ENCODE measurements at regions not wholly inside any gene's neighbourhood (a gene's known extent, or its start where the extent isn't known, plus 50 kb on each side); places are given as distances from the start of the nearest gene placed in this dataset.

DNA sequence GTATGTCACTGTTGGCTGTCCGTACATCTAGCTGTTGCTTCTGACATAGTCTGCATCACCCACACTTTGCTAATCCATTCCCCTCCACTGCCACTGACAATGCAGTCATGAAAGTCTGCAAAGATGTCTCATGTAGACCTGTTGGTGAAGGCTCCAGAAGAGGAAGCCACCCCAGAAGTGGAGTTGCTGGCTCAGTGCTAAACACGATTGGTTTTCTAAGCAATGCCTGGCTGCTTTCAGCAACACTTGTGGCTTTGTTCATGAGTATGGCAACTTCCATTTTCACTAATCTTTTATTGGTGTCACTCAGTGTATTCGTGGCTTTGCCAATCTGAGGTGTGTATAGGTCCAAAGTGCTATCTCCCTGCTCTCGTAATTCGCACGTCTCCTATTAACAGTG, 288.1 kb downstream of the GADD45G start:
- H3K4me2 ChIP-seq, result no peak overlapping the region
- H3K36me3 ChIP-seq (ENCODE audit: insufficient read depth), result no peaks in the 10 kb centered on the region
- H3K4me3 Mint-ChIP-seq, result no peak overlapping the region
- no peak overlapping the region for H3K27ac Mint-ChIP-seq
- H3K9me2 ChIP-seq (ENCODE audit: insufficient read depth), result no peaks in the 10 kb centered on the region
- H3F3A ChIP-seq (replicated peaks; ENCODE audit: low read depth), result no peaks in the 10 kb centered on the region
- DNase-seq (ENCODE audit: low spot score) (no peak), ATAC-seq (no peak)
- H2AFZ ChIP-seq, result no peak overlapping the region
- H3K36me3 Mint-ChIP-seq (ENCODE audit: low read depth), result no peaks in the 10 kb centered on the region
- H3K27me3 ChIP-seq (ENCODE audit: insufficient read depth), result no peaks in the 10 kb centered on the region
- H3K27me3 Mint-ChIP-seq (ENCODE audit: insufficient read depth, low read depth, poor library complexity), result peaks cover 5% of the 10 kb centered on the region
- H3K79me2 ChIP-seq (replicated peaks; ENCODE audit: insufficient read depth), result no peaks in the 10 kb centered on the region
- no peaks in the 10 kb centered on the region; the same call in 2 of the 3 replicates for H3K9me3 Mint-ChIP-seq
- no peak overlapping the region for H3K4me3 ChIP-seq
- H3K4me1 Mint-ChIP-seq, result peaks cover 8% of the 10 kb centered on the region; the same call in 2 of the 3 replicates
- H3K27ac ChIP-seq (ENCODE audit: low read depth), result no peak overlapping the region
- TF ChIP-seq POLR2AphosphoS5 (IDR thresholded peaks at IDR 0.05; ENCODE audit: low read depth) (no peak), NANOG (IDR thresholded peaks at IDR 0.05; ENCODE audit: borderline replicate concordance) (no peak), EZH2phosphoT487 (IDR thresholded peaks at IDR 0.05; ENCODE audit: unreplicated experiment) (no peak), ZNF114 (CRISPR knock-in tag; IDR thresholded peaks at IDR 0.05) (no peak), STAT1 (IDR thresholded peaks at IDR 0.05; ENCODE audit: unreplicated experiment) (no peak), JUNB (IDR thresholded peaks at IDR 0.05; ENCODE audit: unreplicated experiment) (no peak), ZNF331 (CRISPR knock-in tag; IDR thresholded peaks at IDR 0.05; ENCODE audit: low read depth) (no peak)
- TF ChIP-seq, protein P1, sequence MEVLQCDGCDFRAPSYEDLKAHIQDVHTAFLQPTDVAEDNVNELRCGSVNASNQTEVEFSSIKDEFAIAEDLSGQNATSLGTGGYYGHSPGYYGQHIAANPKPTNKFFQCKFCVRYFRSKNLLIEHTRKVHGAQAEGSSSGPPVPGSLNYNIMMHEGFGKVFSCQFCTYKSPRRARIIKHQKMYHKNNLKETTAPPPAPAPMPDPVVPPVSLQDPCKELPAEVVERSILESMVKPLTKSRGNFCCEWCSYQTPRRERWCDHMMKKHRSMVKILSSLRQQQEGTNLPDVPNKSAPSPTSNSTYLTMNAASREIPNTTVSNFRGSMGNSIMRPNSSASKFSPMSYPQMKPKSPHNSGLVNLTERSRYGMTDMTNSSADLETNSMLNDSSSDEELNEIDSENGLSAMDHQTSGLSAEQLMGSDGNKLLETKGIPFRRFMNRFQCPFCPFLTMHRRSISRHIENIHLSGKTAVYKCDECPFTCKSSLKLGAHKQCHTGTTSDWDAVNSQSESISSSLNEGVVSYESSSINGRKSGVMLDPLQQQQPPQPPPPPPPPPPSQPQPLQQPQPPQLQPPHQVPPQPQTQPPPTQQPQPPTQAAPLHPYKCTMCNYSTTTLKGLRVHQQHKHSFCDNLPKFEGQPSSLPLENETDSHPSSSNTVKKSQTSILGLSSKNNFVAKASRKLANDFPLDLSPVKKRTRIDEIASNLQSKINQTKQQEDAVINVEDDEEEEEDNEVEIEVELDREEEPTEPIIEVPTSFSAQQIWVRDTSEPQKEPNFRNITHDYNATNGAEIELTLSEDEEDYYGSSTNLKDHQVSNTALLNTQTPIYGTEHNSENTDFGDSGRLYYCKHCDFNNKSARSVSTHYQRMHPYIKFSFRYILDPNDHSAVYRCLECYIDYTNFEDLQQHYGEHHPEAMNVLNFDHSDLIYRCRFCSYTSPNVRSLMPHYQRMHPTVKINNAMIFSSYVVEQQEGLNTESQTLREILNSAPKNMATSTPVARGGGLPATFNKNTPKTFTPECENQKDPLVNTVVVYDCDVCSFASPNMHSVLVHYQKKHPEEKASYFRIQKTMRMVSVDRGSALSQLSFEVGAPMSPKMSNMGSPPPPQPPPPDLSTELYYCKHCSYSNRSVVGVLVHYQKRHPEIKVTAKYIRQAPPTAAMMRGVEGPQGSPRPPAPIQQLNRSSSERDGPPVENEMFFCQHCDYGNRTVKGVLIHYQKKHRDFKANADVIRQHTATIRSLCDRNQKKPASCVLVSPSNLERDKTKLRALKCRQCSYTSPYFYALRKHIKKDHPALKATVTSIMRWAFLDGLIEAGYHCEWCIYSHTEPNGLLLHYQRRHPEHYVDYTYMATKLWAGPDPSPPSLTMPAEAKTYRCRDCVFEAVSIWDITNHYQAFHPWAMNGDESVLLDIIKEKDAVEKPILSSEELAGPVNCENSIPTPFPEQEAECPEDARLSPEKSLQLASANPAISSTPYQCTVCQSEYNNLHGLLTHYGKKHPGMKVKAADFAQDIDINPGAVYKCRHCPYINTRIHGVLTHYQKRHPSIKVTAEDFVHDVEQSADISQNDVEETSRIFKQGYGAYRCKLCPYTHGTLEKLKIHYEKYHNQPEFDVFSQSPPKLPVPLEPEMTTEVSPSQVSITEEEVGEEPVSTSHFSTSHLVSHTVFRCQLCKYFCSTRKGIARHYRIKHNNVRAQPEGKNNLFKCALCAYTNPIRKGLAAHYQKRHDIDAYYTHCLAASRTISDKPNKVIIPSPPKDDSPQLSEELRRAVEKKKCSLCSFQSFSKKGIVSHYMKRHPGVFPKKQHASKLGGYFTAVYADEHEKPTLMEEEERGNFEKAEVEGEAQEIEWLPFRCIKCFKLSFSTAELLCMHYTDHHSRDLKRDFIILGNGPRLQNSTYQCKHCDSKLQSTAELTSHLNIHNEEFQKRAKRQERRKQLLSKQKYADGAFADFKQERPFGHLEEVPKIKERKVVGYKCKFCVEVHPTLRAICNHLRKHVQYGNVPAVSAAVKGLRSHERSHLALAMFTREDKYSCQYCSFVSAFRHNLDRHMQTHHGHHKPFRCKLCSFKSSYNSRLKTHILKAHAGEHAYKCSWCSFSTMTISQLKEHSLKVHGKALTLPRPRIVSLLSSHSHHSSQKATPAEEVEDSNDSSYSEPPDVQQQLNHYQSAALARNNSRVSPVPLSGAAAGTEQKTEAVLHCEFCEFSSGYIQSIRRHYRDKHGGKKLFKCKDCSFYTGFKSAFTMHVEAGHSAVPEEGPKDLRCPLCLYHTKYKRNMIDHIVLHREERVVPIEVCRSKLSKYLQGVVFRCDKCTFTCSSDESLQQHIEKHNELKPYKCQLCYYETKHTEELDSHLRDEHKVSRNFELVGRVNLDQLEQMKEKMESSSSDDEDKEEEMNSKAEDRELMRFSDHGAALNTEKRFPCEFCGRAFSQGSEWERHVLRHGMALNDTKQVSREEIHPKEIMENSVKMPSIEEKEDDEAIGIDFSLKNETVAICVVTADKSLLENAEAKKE (CRISPR knock-in tag; IDR thresholded peaks at IDR 0.05), result no peak
- TF ChIP-seq, protein P2, sequence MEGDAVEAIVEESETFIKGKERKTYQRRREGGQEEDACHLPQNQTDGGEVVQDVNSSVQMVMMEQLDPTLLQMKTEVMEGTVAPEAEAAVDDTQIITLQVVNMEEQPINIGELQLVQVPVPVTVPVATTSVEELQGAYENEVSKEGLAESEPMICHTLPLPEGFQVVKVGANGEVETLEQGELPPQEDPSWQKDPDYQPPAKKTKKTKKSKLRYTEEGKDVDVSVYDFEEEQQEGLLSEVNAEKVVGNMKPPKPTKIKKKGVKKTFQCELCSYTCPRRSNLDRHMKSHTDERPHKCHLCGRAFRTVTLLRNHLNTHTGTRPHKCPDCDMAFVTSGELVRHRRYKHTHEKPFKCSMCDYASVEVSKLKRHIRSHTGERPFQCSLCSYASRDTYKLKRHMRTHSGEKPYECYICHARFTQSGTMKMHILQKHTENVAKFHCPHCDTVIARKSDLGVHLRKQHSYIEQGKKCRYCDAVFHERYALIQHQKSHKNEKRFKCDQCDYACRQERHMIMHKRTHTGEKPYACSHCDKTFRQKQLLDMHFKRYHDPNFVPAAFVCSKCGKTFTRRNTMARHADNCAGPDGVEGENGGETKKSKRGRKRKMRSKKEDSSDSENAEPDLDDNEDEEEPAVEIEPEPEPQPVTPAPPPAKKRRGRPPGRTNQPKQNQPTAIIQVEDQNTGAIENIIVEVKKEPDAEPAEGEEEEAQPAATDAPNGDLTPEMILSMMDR (conservative IDR thresholded peaks at IDR 0.05; ENCODE audit: low read depth in 2 of 2), result no peak
- TF ChIP-seq, protein P3, sequence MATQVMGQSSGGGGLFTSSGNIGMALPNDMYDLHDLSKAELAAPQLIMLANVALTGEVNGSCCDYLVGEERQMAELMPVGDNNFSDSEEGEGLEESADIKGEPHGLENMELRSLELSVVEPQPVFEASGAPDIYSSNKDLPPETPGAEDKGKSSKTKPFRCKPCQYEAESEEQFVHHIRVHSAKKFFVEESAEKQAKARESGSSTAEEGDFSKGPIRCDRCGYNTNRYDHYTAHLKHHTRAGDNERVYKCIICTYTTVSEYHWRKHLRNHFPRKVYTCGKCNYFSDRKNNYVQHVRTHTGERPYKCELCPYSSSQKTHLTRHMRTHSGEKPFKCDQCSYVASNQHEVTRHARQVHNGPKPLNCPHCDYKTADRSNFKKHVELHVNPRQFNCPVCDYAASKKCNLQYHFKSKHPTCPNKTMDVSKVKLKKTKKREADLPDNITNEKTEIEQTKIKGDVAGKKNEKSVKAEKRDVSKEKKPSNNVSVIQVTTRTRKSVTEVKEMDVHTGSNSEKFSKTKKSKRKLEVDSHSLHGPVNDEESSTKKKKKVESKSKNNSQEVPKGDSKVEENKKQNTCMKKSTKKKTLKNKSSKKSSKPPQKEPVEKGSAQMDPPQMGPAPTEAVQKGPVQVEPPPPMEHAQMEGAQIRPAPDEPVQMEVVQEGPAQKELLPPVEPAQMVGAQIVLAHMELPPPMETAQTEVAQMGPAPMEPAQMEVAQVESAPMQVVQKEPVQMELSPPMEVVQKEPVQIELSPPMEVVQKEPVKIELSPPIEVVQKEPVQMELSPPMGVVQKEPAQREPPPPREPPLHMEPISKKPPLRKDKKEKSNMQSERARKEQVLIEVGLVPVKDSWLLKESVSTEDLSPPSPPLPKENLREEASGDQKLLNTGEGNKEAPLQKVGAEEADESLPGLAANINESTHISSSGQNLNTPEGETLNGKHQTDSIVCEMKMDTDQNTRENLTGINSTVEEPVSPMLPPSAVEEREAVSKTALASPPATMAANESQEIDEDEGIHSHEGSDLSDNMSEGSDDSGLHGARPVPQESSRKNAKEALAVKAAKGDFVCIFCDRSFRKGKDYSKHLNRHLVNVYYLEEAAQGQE (IDR thresholded peaks at IDR 0.05; ENCODE audit: unreplicated experiment), result no peak
- TF ChIP-seq, protein P4, sequence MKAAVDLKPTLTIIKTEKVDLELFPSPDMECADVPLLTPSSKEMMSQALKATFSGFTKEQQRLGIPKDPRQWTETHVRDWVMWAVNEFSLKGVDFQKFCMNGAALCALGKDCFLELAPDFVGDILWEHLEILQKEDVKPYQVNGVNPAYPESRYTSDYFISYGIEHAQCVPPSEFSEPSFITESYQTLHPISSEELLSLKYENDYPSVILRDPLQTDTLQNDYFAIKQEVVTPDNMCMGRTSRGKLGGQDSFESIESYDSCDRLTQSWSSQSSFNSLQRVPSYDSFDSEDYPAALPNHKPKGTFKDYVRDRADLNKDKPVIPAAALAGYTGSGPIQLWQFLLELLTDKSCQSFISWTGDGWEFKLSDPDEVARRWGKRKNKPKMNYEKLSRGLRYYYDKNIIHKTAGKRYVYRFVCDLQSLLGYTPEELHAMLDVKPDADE (IDR thresholded peaks at IDR 0.05), result no peak
- H3K4me1 ChIP-seq (ENCODE audit: insufficient read depth), result no peaks in the 10 kb centered on the region
- H4K20me1 ChIP-seq (replicated peaks; ENCODE audit: insufficient read depth), result no peaks in the 10 kb centered on the region

Measured in GM23338 (cell line).